ENCODE measurements at regions not wholly inside any gene's neighbourhood (a gene's known extent, or its start where the extent isn't known, plus 50 kb on each side); places are given as distances from the start of the nearest gene placed in this dataset.

DNA sequence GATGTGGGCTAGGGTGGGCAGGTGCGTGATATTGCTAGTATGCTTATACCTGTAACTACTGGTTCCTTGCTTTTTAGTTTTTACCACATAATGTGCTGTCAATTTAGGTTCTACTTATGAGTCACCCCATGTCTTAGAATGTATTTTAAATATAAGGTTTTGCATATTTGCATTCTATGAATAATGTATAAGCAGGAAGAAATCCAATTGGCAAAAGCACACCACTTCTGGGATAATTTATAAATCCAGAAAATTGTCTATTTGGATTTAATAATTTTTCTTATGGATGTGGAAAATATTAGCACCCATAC is 421.6 kb downstream of the PCDH7 start:
- no peak for DNase-seq (ENCODE audit: low spot score)
- Histone ChIP-seq H3K27me3 (replicated peaks; ENCODE audit: insufficient read depth) (no peaks in the 10 kb centered on the region), H3K4me3 (no peak overlapping the region), H3K9me3 (no peaks in the 10 kb centered on the region), H3K4me1 (replicated peaks) (no peaks in the 10 kb centered on the region), H3K36me3 (no peaks in the 10 kb centered on the region), H3K27ac (no peak overlapping the region)
- WGBS: 100% methylated on average over 1 of the region's 1 CpG
- TF ChIP-seq, protein P1, sequence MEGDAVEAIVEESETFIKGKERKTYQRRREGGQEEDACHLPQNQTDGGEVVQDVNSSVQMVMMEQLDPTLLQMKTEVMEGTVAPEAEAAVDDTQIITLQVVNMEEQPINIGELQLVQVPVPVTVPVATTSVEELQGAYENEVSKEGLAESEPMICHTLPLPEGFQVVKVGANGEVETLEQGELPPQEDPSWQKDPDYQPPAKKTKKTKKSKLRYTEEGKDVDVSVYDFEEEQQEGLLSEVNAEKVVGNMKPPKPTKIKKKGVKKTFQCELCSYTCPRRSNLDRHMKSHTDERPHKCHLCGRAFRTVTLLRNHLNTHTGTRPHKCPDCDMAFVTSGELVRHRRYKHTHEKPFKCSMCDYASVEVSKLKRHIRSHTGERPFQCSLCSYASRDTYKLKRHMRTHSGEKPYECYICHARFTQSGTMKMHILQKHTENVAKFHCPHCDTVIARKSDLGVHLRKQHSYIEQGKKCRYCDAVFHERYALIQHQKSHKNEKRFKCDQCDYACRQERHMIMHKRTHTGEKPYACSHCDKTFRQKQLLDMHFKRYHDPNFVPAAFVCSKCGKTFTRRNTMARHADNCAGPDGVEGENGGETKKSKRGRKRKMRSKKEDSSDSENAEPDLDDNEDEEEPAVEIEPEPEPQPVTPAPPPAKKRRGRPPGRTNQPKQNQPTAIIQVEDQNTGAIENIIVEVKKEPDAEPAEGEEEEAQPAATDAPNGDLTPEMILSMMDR (IDR thresholded peaks at IDR 0.05): no peak
- no peak for TF ChIP-seq POLR2A (IDR thresholded peaks at IDR 0.05)
- no peak for TF ChIP-seq POLR2AphosphoS5 (IDR thresholded peaks at IDR 0.05)
- intact Hi-C loops (cut with DNase I): no loop called here

GRCh38 chr4:31146366-31146765 is 426.2 kb downstream of the PCDH7 start:
- Histone ChIP-seq H3K27ac (no peak overlapping the region), H3K27me3 (replicated peaks; ENCODE audit: insufficient read depth) (no peaks in the 10 kb centered on the region), H3K4me3 (no peak overlapping the region), H3K36me3 (no peaks in the 10 kb centered on the region), H3K4me1 (replicated peaks) (no peaks in the 10 kb centered on the region), H3K9me3 (no peaks in the 10 kb centered on the region)
- WGBS: 70% methylated on average over 6 of the region's 6 CpGs
- DNase-seq (ENCODE audit: low spot score): no peak
- intact Hi-C loops (cut with DNase I): no loop called here
- TF ChIP-seq, protein P1 (IDR thresholded peaks at IDR 0.05): no peak
- TF ChIP-seq POLR2AphosphoS5 (IDR thresholded peaks at IDR 0.05): no peak
- TF ChIP-seq POLR2A (IDR thresholded peaks at IDR 0.05): no peak

DNA sequence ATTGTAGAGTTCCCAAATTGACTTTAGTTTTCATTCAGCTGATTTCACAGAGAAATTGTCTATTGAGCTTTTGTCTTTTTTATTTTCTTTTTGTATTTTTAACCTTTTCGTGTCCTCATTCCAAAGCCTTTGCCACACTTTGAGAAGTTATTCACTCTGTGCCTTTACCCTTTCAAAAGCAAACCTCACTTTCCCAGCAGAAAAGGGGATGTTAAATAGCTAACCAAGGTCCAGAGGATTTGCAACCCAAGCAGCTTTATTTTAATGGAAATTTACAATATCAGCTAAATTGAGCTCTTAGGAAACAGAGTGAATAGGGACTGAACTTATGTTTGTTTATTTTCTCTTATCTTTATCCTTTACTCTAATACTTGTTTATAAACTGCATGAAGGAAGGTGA is 428.8 kb downstream of the PCDH7 start:
- TF ChIP-seq POLR2A (IDR thresholded peaks at IDR 0.05) (no peak), POLR2AphosphoS5 (IDR thresholded peaks at IDR 0.05) (no peak)
- TF ChIP-seq, protein P1 (IDR thresholded peaks at IDR 0.05): no peak
- H3K9me3 ChIP-seq: no peaks in the 10 kb centered on the region
- 70% methylated on average over 1 of the region's 1 CpG for WGBS
- no peak for DNase-seq (ENCODE audit: low spot score)
- intact Hi-C loops (cut with DNase I): no loop called here
- no peak overlapping the region for H3K4me3 ChIP-seq
- H3K27ac ChIP-seq: no peak overlapping the region
- no peaks in the 10 kb centered on the region for H3K27me3 ChIP-seq (replicated peaks; ENCODE audit: insufficient read depth)
- no peaks in the 10 kb centered on the region for H3K36me3 ChIP-seq
- H3K4me1 ChIP-seq (replicated peaks): no peaks in the 10 kb centered on the region

DNA sequence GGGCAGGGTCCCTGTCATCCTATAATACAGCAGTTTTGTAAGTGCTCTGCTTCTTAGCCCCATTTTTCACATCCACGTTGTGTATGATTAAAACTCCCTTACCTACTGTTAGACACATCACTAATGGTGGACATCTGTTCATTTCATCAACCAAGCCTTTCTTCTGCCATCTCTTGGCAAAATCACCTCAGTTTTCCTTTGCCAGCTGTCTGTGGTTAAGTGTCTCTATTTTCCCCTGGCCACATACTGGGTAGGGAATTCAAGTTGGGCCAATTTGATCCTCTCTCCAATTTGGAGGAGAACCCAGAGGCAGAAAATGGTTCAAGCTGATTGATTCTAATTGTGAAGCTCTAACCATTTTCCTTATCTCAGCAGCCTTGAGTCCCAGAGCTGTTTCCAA is 436.1 kb downstream of the PCDH7 start:
- TF ChIP-seq, protein P1 (IDR thresholded peaks at IDR 0.05): no peak
- TF ChIP-seq POLR2A (IDR thresholded peaks at IDR 0.05) (no peak), POLR2AphosphoS5 (IDR thresholded peaks at IDR 0.05) (no peak)
- intact Hi-C loops (cut with DNase I): no loop called here
- 94% methylated on average over 1 of the region's 1 CpG for WGBS
- Histone ChIP-seq H3K36me3 (no peaks in the 10 kb centered on the region), H3K9me3 (no peaks in the 10 kb centered on the region), H3K4me1 (replicated peaks) (no peaks in the 10 kb centered on the region), H3K27me3 (replicated peaks; ENCODE audit: insufficient read depth) (no peaks in the 10 kb centered on the region), H3K4me3 (no peak overlapping the region), H3K27ac (no peak overlapping the region)
- DNase-seq (ENCODE audit: low spot score): no peak

DNA sequence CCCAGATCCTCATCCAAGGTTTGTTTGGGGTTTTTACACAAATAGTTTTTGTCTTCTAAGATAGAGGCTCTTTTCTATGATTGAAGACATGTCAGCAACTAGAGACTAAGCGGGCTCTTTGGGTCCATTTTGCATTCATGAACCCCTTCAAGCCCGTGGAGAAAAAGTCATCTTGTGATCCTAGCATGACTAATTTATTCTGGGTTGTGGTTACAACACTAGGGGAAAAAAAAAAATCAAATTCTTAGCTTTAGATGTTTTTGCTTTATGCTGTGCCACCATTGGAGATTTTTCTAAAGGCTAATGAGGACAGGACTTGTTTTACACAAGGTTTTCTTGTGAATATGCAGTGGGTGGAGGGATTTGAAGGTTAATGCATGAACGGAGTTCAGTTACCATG is 440.0 kb downstream of the PCDH7 start:
- TF ChIP-seq POLR2AphosphoS5 (IDR thresholded peaks at IDR 0.05) (no peak), POLR2A (IDR thresholded peaks at IDR 0.05) (no peak)
- TF ChIP-seq, protein P1 (IDR thresholded peaks at IDR 0.05): no peak
- intact Hi-C loops (cut with DNase I): no loop called here
- Histone ChIP-seq H3K27me3 (replicated peaks; ENCODE audit: insufficient read depth) (no peaks in the 10 kb centered on the region), H3K9me3 (no peaks in the 10 kb centered on the region), H3K27ac (no peak overlapping the region), H3K4me1 (replicated peaks) (no peaks in the 10 kb centered on the region), H3K36me3 (no peaks in the 10 kb centered on the region), H3K4me3 (no peak overlapping the region)
- WGBS: 89% methylated on average over 3 of the region's 3 CpGs
- DNase-seq (ENCODE audit: low spot score): no peak
